AG10803 (cell line): ENCODE measurements at regions not wholly inside any gene's neighbourhood (a gene's known extent, or its start where the extent isn't known, plus 50 kb on each side); places are given as distances from the start of the nearest gene placed in this dataset.
"Not testable (repeated sequence)": the region's sequence is repeated elsewhere in the genome, so short reads cannot be mapped to it uniquely, and the experiment has no call there.

Experiments used
- DNase-seq: peaks from one replicate; pipeline ENCODE4 v3.0.0; 2010; ENCODE audit warnings: low read depth
- H3K4me3 ChIP-seq: 2 replicates; pipeline ENCODE4 v1.5.1; 2011; ENCODE audit warnings: mild to moderate bottlenecking, low read length, control low read depth
- CTCF ChIP-seq: conservative IDR thresholded peaks from 2 replicates; pipeline ENCODE4 v1.5.1; 2011; ENCODE audit warnings: mild to moderate bottlenecking, low read length, control low read depth, inconsistent platforms

- TF ChIP-seq CTCF = no peak
- H3K4me3 ChIP-seq = no peak overlapping the region
- no peak for DNase-seq
These were observed 257.4 kb downstream of the OLFM4 start for GRCh38 chr13:53285896-53286430.

DNA sequence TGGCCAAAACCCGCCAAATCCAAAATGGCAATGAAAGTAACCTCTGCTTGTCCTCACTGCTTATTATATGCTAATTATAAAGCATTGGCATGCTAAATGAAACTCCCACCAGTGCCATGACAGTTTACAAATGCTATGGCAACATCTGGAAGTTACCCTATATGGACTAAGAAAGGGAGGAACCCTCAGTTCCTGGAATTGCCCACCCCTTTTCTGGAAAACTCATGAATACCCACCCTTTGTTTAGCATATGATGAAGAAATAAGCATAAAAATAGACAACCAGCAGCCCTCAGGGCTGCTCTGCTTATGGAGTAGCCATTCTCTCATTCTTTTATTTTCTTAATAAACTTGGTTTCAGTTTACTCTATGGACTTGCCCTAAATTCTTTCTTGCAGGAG is 269.8 kb downstream of the OLFM4 start:
- no peak for DNase-seq
- H3K4me3 ChIP-seq = no peak overlapping the region
- no peak for TF ChIP-seq CTCF

DNA sequence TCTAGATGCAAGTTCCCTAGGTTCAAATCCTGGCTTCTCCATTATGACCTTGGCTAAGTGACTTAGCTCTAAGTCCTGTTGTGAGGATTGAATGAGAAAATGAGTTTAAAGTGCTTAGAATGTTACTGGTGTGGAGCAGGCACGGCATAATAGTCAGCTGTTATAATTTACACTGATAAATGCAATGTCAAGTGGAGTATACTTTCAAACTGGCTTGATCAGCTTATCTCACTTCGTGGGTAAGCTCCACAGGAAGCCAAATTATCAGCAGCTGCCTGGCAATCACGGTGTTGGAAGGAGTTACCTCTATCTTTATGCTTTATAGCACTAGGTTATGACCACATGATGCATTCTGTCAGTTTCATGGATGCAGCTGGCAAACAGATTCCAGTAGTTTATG is 272.8 kb downstream of the OLFM4 start:
- no peak for DNase-seq
- TF ChIP-seq CTCF = no peak

GRCh38 chr13:53305419-53305818 is 276.8 kb downstream of the OLFM4 start:
- not testable (repeated sequence) for DNase-seq, H3K4me3 ChIP-seq

More for the DNA sequence above, 272.8 kb downstream of the OLFM4 start:
- H3K4me3 ChIP-seq = no peak overlapping the region

DNA sequence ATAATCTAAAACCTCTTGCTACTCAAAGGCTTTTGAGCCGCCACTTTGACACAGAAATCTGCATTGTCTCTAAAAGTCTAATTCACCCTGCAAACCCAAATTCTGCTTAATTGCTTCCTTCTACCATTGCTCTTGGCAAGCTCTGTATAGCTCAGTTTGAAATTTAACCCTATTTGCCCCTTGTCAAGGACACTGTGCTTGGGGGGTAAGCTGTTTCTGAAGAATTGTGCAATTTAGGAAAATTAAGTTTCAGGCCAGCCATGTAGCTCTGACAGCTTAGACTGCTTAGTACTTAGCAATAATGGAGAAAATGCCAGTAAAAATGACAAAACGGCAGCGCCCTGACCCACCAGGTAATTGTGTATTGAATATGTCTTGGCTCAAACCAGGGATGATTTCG is 282.2 kb downstream of the OLFM4 start:
- no peak for TF ChIP-seq CTCF
- H3K4me3 ChIP-seq = no peak overlapping the region
- no peak for DNase-seq

GRCh38 chr13:53311561-53311960 is 282.9 kb downstream of the OLFM4 start:
- H3K4me3 ChIP-seq = no peak overlapping the region
- no peak for TF ChIP-seq CTCF
- DNase-seq = no peak

DNA sequence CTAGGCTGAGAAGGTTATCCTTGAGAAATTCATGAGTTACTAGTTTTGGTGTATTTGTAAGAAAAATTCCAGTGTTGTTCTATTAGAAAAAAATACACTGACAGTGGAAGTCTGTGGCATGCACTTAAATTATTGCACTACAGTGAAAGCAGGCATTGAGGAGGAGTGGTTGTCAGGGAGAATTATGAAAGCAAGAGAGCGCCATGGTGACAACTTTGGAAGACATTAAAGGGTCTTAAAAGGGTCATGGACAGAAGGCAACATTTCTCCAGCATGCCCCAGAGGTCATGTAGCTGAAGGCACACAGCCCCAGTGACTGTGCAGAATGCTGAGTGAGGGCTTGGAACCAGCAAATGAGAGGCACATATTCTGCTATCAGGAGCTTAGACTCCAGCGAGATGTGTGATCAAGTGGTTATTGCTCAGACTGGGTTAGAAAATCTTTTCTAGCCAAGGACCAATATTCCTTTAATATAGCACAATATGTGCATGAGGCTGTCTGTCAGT is 292.7 kb downstream of the OLFM4 start:
- no peak for DNase-seq
- no peak overlapping the region for H3K4me3 ChIP-seq
- no peak for TF ChIP-seq CTCF

DNA sequence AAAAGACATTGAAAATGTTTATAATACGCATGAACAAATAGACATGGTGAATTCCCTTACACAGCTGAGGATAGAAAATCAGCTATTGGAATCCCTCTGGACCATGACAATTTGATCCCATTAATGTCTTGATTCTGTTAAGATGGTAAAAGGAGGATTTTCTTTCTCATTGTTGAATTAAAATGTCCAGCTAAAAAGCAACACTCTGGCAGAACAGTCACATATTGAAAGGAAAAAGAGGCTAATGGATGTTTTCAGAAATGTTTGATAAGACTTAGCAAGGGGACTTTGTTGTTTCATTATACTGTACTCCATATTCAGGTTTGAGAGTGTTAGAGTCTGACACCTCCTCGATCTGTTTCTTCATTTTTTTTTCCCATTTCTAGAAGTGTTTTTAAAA is 296.0 kb downstream of the OLFM4 start:
- H3K4me3 ChIP-seq = no peak overlapping the region
- no peak for TF ChIP-seq CTCF
- DNase-seq = no peak
